ENCODE measurements at regions not wholly inside any gene's neighbourhood (a gene's known extent, or its start where the extent isn't known, plus 50 kb on each side); places are given as distances from the start of the nearest gene placed in this dataset.

DNA sequence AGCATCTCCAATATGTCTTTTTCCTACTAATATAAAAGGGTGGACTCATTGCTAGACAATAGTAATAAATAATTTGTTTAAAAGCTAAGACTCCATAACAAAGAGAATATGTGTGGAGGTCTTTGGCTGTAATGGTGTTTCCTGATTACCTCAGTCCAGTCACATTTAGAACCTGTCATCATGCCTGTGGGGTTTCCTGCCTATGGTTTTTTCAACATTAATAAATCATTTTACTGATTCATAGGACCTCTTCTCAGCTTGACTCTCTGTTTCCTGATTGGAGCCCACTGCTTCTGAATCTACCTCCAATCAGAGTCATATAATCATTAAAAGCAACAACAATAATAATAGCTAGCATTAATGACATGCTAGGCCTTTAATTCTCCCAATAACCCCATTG is 52.4 kb upstream of the GNAI1 start:
- TF ChIP-seq, protein P1, sequence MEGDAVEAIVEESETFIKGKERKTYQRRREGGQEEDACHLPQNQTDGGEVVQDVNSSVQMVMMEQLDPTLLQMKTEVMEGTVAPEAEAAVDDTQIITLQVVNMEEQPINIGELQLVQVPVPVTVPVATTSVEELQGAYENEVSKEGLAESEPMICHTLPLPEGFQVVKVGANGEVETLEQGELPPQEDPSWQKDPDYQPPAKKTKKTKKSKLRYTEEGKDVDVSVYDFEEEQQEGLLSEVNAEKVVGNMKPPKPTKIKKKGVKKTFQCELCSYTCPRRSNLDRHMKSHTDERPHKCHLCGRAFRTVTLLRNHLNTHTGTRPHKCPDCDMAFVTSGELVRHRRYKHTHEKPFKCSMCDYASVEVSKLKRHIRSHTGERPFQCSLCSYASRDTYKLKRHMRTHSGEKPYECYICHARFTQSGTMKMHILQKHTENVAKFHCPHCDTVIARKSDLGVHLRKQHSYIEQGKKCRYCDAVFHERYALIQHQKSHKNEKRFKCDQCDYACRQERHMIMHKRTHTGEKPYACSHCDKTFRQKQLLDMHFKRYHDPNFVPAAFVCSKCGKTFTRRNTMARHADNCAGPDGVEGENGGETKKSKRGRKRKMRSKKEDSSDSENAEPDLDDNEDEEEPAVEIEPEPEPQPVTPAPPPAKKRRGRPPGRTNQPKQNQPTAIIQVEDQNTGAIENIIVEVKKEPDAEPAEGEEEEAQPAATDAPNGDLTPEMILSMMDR (conservative IDR thresholded peaks at IDR 0.05; ENCODE audit: control insufficient read depth, insufficient read depth, low read depth, low read length), result no peak
- DNase-seq (ENCODE audit: low read depth), result no peak
- H3K4me3 ChIP-seq (ENCODE audit: control insufficient read depth, low read depth, low read length), result no peak overlapping the region

DNA sequence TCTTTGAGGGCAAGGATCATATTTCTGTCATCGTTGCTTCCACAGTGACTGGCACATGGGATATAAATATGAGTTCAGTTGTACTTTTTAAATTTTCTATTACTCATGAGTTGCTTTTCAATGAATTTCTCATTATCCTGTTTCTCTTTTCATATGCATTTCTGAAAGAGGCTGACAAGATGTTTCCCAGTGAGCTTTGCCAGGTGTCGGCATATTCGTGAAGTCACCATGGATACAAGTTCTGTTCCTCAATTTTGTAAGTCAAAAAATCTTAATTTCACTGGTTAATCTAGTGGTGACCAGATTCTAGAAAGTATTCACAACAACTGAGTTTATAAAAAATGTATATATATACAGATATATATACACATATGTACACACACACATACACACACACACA is 55.7 kb upstream of the GNAI1 start:
- no peak for DNase-seq (ENCODE audit: low read depth)
- TF ChIP-seq, protein P1 (conservative IDR thresholded peaks at IDR 0.05; ENCODE audit: control insufficient read depth, insufficient read depth, low read depth, low read length), result no peak
- H3K4me3 ChIP-seq (ENCODE audit: control insufficient read depth, low read depth, low read length), result no peak overlapping the region

DNA sequence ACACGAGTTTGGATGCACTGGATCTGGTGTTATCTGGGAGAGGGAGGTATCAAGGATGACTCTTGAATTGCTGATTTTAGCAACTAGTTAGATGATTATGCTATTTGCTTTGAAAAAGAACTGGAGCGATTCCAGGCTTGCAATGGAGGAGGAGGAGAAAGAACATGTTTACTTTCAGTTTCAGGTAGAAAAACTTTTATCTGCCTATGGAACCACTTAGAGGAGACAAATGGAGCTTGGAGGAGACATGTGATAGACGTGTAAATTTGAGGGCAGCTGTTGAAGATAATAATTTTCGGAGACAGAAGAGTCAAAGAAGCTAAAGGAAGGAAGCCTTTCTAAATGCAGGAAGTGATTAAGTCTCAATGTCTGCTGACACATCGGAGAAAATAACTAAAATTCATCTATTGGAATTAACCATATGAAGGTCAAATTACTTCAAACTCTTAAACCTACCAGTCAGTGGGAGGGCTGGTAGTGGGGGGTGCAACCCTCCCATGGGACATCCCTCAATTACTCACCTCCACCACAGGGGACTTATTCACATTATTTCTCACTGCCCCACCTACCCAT is 56.4 kb upstream of the GNAI1 start:
- TF ChIP-seq, protein P1 (conservative IDR thresholded peaks at IDR 0.05; ENCODE audit: control insufficient read depth, insufficient read depth, low read depth, low read length), result no peak
- DNase-seq (ENCODE audit: low read depth), result peak; percentile 66
- H3K4me3 ChIP-seq (ENCODE audit: control insufficient read depth, low read depth, low read length), result peak overlapping the region; percentile 23

DNA sequence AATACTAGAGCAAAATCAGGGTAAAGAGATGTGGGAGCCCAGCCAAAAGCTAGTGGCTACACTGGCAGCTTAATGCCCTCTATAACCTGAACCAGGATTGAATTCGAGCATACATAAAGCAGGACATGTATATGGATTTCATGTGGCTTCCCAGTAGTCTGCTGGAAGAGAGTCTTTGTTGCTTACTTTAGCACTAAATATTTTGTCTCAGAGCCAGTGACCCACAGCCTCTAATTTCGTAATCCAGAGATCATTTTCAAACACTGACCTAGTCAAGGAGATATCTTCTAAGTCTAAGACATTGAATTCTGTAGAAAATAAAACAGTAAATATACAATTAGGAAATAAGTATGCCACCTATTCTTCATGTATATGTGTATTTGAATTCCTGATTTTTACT is 64.2 kb upstream of the GNAI1 start:
- TF ChIP-seq, protein P1 (conservative IDR thresholded peaks at IDR 0.05; ENCODE audit: control insufficient read depth, insufficient read depth, low read depth, low read length), result no peak
- H3K4me3 ChIP-seq (ENCODE audit: control insufficient read depth, low read depth, low read length), result no peak overlapping the region
- DNase-seq (ENCODE audit: low read depth), result peak; percentile 42

DNA sequence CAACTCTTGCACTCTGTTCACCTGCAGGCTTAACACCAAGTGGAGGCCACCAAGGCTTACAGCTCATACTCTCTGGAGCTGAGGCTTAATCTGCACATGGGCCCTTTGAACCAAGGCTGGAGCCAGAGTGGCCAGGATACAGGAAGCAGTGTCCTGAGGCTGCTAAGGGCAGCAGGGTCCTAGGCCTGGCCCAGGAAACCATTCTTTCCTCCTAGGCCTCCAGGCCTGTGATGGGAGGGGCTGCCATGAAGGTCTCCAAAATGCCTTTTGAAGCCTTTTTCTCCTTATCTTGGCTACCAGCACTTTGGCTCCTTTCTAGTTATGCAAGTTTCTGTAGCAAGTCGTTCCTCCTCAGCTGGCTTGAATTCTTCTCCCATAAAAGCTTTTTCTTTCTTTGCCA is 68.0 kb upstream of the GNAI1 start:
- no peak for DNase-seq (ENCODE audit: low read depth)
- no peak overlapping the region for H3K4me3 ChIP-seq (ENCODE audit: control insufficient read depth, low read depth, low read length)
- TF ChIP-seq, protein P1 (conservative IDR thresholded peaks at IDR 0.05; ENCODE audit: control insufficient read depth, insufficient read depth, low read depth, low read length), result no peak

DNA sequence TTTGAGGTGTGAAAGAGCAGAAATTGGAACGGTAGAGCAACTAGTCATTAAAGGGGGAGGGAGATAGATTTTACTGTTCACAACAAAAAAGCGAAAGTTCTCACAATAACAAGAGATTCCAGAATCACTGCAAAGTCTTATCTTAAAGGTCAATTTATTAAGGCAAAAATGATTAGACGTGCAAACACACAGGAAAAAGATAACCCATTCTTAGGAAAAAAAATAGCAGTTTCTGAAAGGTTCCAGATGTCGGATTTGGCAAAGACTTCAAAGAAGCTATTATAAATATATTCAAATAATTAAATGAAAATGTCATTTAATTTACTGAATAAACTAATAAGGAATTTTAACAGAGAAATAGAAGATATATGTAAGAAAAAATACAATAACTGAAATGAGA is 70.8 kb upstream of the GNAI1 start:
- no peak overlapping the region for H3K4me3 ChIP-seq (ENCODE audit: control insufficient read depth, low read depth, low read length)
- TF ChIP-seq, protein P1 (conservative IDR thresholded peaks at IDR 0.05; ENCODE audit: control insufficient read depth, insufficient read depth, low read depth, low read length), result no peak
- no peak for DNase-seq (ENCODE audit: low read depth)
